Right cardiac atrium (tissue), 5 donors: ENCODE measurements at regions not wholly inside any gene's neighbourhood (a gene's known extent, or its start where the extent isn't known, plus 50 kb on each side); places are given as distances from the start of the nearest gene placed in this dataset.

Experiments
- ATAC-seq, 2 donors: fragments of 200-7000 bp; cut with Tn5 transposase; one replicate each; pipeline versions ENCODE4 v1.8.0 to v1.9.1; 2020; ENCODE audit warnings: moderate library complexity in 2 of 2, mild to moderate bottlenecking in 1 of 2
- DNase-seq, 3 donors: peaks; one replicate each; pipeline ENCODE4 v3.0.0-alpha.2; 2020
- H3K27ac ChIP-seq: one replicate; pipeline ENCODE4 v1.5.1; 2013; ENCODE audit warnings: mild to moderate bottlenecking, low read length, control low read depth, moderate library complexity
- H3K27me3 ChIP-seq: one replicate; pipeline ENCODE4 v1.6.1; 2013; ENCODE audit not compliant: control insufficient read depth, insufficient read depth
- H3K4me1 ChIP-seq: one replicate; pipeline ENCODE4 v1.6.1; 2013; ENCODE audit warnings: low read length; ENCODE audit not compliant: control insufficient read depth, insufficient read depth
- H3K4me3 ChIP-seq: one replicate; pipeline ENCODE4 v1.5.1; 2013; ENCODE audit warnings: low read length, control low read depth
- H3K9me3 ChIP-seq: one replicate; pipeline ENCODE4 v1.6.1; 2013; ENCODE audit warnings: low read length; ENCODE audit not compliant: control insufficient read depth
- WGBS: extraction: QIAGEN DNeasy Blood & Tissue Kit; methylation state at CpG from one replicate; pipeline ENCODE4 v1.1.7; 2013; 5-methylcytosine and 5-hydroxymethylcytosine counted together
- intact Hi-C, 4 donors: fragments of 100-400 bp; cut with DNase I; formaldehyde crosslinking; loops; one replicate each; pipeline versions ENCODE4 v1.11.0 to v1.14.0; 2022 to 2023
- donor health status: healthy with polysubstance abuse.
- donor health status: DM: no; HTN: yes; CAD: no.
- donor health status: DM: no; HTN: no; CAD: no.
- donor health status: DM: no; HTN: yes; CAD: no; lungs with severe emphysema.
- donor health status: DM: yes; HTN: yes; CAD: no.

DNA sequence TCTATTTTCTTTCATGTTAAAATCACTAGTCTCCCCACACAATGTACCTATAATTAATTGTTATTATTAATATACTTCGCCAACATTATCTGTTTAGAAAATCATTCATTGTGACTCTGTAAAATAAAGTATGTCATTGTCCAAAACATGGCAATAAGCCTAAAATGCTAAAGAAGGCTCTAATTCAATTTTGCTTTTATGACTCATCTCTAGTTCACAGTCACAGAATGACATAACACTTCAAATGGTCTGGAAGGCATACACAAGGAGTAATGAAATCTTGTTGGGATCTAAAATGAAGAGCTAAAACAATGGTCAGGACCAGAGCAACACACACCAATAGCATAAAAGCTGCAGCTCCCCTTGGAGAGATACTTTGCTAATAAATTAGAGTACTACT lies 505.8 kb downstream of the GPAM start:
- ATAC-seq (no peak), DNase-seq (no peak)
- Histone ChIP-seq H3K27me3 (no peaks in the 10 kb centered on the region), H3K27ac (no peak overlapping the region), H3K4me1 (no peaks in the 10 kb centered on the region), H3K9me3 (no peaks in the 10 kb centered on the region), H3K4me3 (no peak overlapping the region)
- intact Hi-C loops = no loop called here
- 71% methylated on average over 1 of the region's 1 CpG for WGBS

DNA sequence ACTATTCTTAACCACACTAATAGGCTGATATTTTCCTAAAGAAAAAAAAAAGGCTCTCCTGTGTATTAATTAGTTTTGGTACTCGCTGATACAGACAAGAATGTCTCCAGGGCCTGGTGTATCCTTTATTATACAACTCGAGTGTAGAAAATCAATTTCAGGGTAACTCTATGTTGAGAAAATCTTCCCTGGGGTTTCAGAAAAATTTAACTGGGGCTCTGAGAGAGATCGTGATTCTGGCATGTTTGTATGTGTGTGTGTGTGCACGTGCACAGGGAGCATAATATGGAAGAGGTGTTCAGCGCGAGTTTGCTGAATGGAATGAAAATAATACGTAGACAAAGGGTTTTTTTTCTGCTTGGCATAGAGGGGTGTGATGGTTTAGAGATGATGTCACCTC lies 496.8 kb downstream of the GPAM start:
- no peaks in the 10 kb centered on the region for H3K4me1 ChIP-seq
- DNase-seq (no peak), ATAC-seq (no peak)
- H3K27me3 ChIP-seq = no peaks in the 10 kb centered on the region
- H3K4me3 ChIP-seq = no peak overlapping the region
- H3K27ac ChIP-seq = no peak overlapping the region
- 78% methylated on average over 7 of the region's 7 CpGs for WGBS
- H3K9me3 ChIP-seq = no peaks in the 10 kb centered on the region
- intact Hi-C loops = no loop called here

DNA sequence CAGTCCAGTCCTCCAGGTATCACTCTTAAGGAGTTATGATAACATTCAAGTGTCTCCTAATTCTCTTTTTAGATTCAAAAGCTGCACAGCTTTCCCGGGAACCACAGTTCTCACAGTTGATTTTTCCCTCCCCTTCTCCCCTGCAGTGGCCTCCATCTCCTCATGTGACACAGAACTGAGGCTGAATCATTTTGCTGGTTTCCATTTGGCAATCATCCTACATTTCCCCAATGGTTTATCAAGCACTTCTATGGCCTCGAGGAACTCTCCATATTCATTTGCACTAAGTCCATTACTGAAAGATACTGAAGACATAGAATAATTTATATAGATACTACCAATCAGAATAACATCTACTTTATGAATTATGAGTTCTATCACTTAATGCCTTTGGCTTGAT lies 484.9 kb downstream of the GPAM start:
- WGBS = 57% methylated on average over 2 of the region's 2 CpGs
- DNase-seq = no peak
- no peak for ATAC-seq
- intact Hi-C loops = no loop called here
- Histone ChIP-seq H3K27me3 (no peaks in the 10 kb centered on the region), H3K4me1 (no peaks in the 10 kb centered on the region), H3K9me3 (no peaks in the 10 kb centered on the region), H3K4me3 (no peak overlapping the region), H3K27ac (no peak overlapping the region)

DNA sequence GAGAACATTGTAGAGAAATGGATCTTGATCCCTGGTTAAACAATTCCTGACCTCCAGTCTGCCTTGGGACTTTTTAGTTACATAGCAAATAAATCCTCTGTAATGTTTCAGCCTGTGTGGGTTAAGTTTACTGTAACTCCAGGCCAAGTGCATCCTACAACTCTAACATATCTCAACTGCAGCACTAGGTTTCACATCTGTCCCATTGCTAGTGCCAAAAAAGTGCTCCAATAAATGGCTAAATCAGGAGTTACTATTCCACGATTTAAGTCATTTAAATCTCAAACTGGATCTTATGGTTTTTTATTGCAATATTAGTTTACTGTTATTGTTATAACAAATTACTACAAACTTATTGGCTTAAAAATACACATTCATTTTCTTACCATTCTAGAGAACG lies 479.6 kb downstream of the GPAM start:
- no peak overlapping the region for H3K4me3 ChIP-seq
- no peak for DNase-seq
- no peak for ATAC-seq
- 69% methylated on average over 2 of the region's 2 CpGs for WGBS
- no peak overlapping the region for H3K27ac ChIP-seq
- no peaks in the 10 kb centered on the region for H3K27me3 ChIP-seq
- H3K9me3 ChIP-seq = no peaks in the 10 kb centered on the region
- H3K4me1 ChIP-seq = no peaks in the 10 kb centered on the region
- intact Hi-C loops = no loop called here

DNA sequence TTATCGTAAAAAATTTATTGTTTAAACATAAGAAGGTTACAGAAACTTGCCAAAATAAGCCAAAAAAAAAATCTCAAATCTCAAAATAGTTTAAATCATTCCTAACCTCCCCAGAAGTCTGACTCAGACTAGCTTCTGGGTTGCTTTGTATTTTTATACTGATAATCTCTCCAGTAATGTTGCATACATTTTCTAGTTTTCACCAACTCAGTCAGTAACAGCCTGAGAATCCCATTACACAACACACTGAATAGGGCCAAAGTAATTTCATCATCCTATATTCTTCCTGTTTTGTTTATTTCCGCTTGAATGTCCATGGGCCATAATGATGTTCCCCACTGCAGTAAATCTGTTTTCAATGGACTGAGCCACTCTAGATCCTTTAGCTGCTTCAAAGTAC lies 478.5 kb downstream of the GPAM start:
- H3K4me1 ChIP-seq = no peaks in the 10 kb centered on the region
- H3K4me3 ChIP-seq = no peak overlapping the region
- WGBS = 70% methylated on average over 2 of the region's 2 CpGs
- no peak for DNase-seq
- H3K27me3 ChIP-seq = no peaks in the 10 kb centered on the region
- intact Hi-C loops = no loop called here
- no peaks in the 10 kb centered on the region for H3K9me3 ChIP-seq
- H3K27ac ChIP-seq = no peak overlapping the region
- ATAC-seq = no peak

DNA sequence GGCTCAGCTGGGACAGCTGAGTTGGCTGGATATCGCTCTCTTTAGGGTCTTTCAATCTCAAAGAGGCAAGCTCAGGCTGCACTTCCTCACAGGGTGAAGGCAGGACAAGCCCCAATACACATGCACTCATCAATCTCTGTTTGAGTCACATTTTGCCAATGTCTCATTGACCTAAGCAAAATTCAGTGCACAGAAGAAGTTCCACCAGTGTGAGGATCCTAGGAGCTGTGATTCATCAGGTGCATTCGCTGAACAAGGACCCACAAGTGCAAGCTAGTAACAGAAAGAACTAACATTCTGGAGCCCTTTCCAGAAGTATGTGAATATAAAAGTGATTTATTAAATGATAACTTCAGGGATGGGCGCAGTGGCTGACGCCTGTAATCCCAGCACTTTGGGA lies 477.2 kb downstream of the GPAM start:
- intact Hi-C loops = no loop called here
- 82% methylated on average over 4 of the region's 4 CpGs for WGBS

DNA sequence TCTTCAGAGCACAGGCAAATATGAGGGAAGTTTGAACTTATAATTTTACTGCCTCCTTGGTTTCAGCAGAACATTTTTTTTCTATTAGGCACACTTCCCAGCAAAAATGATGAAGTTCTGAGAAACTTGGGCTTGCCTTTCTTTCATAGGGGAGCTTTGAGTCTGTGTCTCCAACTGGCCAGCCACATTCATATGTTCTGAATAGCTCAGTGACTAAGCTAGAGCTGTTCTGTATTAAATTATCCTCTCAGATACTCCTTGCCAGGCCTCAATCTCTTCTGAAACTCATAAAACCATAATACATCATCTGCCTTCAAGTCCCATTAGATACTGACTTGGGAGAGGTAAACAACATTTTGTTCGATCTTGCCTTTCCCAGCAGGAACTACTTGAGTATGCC lies 476.5 kb downstream of the GPAM start:
- no peaks in the 10 kb centered on the region for H3K4me1 ChIP-seq
- H3K27me3 ChIP-seq = no peaks in the 10 kb centered on the region
- H3K9me3 ChIP-seq = no peaks in the 10 kb centered on the region
- intact Hi-C loops = no loop called here
- 63% methylated on average over 1 of the region's 1 CpG for WGBS
- H3K27ac ChIP-seq = no peak overlapping the region
- no peak for ATAC-seq
- no peak for DNase-seq
- no peak overlapping the region for H3K4me3 ChIP-seq

More for the DNA sequence above, 477.2 kb downstream of the GPAM start:
- Histone ChIP-seq H3K4me3 (no peak overlapping the region), H3K4me1 (no peaks in the 10 kb centered on the region), H3K27ac (no peak overlapping the region), H3K27me3 (no peaks in the 10 kb centered on the region), H3K9me3 (no peaks in the 10 kb centered on the region)
- ATAC-seq (no peak), DNase-seq (no peak)

DNA sequence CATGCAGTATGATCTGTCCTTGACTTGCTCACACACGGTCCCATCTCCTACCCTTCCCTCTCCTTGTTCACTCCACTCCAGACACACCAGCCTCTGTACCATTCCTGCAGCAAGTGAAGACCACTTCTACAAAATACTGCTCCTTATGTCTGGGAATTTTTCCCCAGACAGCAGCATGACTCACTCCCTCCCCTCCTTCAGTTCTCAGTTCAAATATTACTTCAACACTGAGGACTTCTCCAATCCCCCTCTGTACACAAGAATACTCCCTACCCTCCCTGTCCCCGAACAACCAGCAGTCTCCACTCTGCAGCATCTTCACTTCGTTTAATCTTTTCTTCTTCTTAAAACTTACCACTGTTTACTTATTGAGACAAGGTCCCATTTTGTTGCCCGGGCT lies 474.0 kb downstream of the GPAM start:
- H3K4me3 ChIP-seq = no peak overlapping the region
- H3K9me3 ChIP-seq = no peaks in the 10 kb centered on the region
- no peak for DNase-seq
- H3K27ac ChIP-seq = no peak overlapping the region
- no peaks in the 10 kb centered on the region for H3K27me3 ChIP-seq
- no peaks in the 10 kb centered on the region for H3K4me1 ChIP-seq
- ATAC-seq = no peak
- whole genome bisulfite sequencing = 68% methylated on average over 4 of the region's 4 CpGs
- intact Hi-C loops = no loop called here

DNA sequence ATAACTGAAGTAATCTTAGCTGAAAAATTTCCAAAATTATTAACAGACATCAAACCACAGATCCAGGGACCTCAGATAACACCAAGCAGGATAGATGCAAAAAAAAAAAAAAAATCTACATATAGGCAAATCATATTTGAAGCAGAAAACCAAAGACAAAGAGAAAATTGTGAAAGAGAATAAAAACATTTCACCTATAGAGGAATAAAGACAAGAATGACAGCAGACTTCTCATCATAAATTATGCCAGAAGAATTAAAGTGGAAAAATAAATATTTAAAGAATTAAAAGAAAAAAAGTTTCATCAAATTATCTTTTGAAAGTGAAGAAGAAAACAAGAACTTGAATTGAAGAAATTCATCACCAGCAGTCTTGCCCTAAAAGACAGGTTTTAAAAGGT lies 467.5 kb downstream of the GPAM start:
- Histone ChIP-seq H3K4me3 (no peak overlapping the region), H3K27ac (no peak overlapping the region), H3K27me3 (no peaks in the 10 kb centered on the region), H3K4me1 (no peaks in the 10 kb centered on the region), H3K9me3 (no peaks in the 10 kb centered on the region)
- DNase-seq = no peak
- intact Hi-C loops = no loop called here
- ATAC-seq = no peak

DNA sequence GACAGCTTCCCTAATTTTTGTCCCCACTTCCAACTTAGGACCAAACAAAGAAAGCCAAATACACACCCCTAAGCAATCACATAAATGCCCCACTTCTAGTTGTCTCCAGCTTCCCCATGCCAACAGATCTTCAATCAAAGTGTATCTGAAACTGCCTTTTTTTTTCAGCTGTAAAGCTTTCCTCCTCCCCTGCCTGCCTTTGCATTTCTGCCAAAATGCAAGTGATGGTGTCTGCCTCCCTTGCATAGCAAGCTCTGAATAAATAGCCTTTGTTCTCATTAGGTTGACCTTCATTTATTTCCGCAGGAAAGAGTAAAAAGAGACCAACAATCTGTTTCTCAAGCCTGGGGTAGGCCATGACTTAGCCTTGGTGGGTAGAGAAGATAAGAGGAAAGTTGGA lies 459.4 kb downstream of the GPAM start:
- WGBS = 48% methylated on average over 1 of the region's 1 CpG
- ATAC-seq = no peak
- no peaks in the 10 kb centered on the region for H3K9me3 ChIP-seq

DNA sequence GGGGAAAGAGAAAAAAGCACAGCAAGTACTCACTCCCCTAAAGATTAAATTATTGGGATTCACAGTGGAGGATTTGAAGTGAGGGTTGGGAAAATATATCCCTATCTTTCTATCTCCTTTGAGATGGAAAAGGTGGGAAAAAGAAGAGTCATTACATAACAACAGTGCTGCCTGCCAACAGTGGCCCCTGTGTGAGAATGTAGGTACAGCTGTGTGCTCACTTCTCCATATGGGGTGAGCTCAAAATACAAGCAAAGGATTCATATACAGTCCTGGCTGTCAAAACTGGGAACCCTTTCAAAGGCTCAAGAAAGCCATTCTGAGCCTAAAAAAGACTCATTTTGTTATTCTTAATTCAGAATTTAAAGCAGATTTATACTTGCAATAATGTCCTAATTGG lies 458.5 kb downstream of the GPAM start:
- Histone ChIP-seq H3K27ac (no peak overlapping the region), H3K4me1 (no peaks in the 10 kb centered on the region), H3K9me3 (no peaks in the 10 kb centered on the region), H3K27me3 (no peaks in the 10 kb centered on the region), H3K4me3 (no peak overlapping the region)
- no peak for ATAC-seq
- intact Hi-C loops = no loop called here
- no peak for DNase-seq

More for the DNA sequence above, 459.4 kb downstream of the GPAM start:
- H3K4me1 ChIP-seq = no peaks in the 10 kb centered on the region
- intact Hi-C loops = no loop called here
- DNase-seq = no peak
- H3K27me3 ChIP-seq = no peaks in the 10 kb centered on the region
- no peak overlapping the region for H3K27ac ChIP-seq
- no peak overlapping the region for H3K4me3 ChIP-seq

DNA sequence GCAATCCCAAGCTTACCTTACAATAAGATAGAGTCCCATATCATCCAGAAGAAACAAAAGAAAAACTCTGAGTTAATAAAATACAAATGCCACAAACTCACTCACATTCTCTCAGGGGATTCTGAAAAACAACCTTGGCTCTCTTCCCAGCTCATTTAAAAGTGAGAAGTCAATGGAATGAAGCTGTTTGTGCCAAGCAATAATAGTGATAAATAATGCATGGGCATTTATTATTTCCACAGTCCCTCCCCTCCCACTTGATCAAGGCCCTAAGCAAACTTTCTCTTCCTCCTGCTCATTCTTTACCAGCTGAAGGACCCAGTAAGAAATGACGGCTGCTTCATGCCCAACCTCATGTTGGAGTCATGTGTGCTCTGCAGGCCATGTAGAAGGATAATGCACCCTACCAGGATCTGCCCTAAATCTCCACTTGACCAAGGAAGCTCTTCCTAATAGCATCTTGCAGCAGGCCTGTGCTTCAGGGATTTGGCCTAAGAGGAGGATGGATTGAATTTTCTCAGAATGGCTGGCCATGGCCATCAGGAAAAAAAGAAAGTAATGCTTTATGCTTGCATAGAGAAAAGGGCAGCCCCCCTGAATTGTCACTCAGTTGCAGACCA lies 451.3 kb downstream of the GPAM start:
- Histone ChIP-seq H3K27me3 (no peaks in the 10 kb centered on the region), H3K9me3 (no peaks in the 10 kb centered on the region), H3K4me3 (no peak overlapping the region), H3K4me1 (no peaks in the 10 kb centered on the region), H3K27ac (no peak overlapping the region)
- ATAC-seq = no peak
- DNase-seq = no peak
- 76% methylated on average over 1 of the region's 1 CpG for WGBS
- intact Hi-C loops = no loop called here
